Vagina (tissue), 2 donors: ENCODE measurements at regions not wholly inside any gene's neighbourhood (a gene's known extent, or its start where the extent isn't known, plus 50 kb on each side); places are given as distances from the start of the nearest gene placed in this dataset.

Experiments used
- CTCF ChIP-seq, 3 experiments: fragments of 450-650 bp in 2 of 3; fragments of 200-600 bp in 1 of 3; sonication (generic) in 1 of 3; IDR thresholded peaks; one replicate each; pipeline ENCODE4 v1.5.1; 2017 to 2019; ENCODE audit warnings: antibody characterized with exemption in 3 of 3, mild to moderate bottlenecking in 2 of 3, moderate library complexity in 2 of 3
- POLR2A ChIP-seq, 2 donors: fragments of 450-650 bp; IDR thresholded peaks; one replicate each; pipeline ENCODE4 v1.6.1; 2017; ENCODE audit warnings: antibody characterized with exemption in 2 of 2, mild to moderate bottlenecking in 2 of 2, moderate library complexity in 2 of 2

- TF ChIP-seq POLR2A (IDR thresholded peaks at IDR 0.05) (no peak), CTCF (IDR thresholded peaks at IDR 0.05) (no peak)
These were observed 168.3 kb downstream of the BRD1 start for GRCh38 chr22:49659281-49659923.
